ENCODE measurements at regions not wholly inside any gene's neighbourhood (a gene's known extent, or its start where the extent isn't known, plus 50 kb on each side); places are given as distances from the start of the nearest gene placed in this dataset.
A peak's percentile ranks its signal among the peaks of the same experiment; 100 is the strongest.
"Not testable (repeated sequence)": the region's sequence is repeated elsewhere in the genome, so short reads cannot be mapped to it uniquely, and the experiment has no call there.

DNA sequence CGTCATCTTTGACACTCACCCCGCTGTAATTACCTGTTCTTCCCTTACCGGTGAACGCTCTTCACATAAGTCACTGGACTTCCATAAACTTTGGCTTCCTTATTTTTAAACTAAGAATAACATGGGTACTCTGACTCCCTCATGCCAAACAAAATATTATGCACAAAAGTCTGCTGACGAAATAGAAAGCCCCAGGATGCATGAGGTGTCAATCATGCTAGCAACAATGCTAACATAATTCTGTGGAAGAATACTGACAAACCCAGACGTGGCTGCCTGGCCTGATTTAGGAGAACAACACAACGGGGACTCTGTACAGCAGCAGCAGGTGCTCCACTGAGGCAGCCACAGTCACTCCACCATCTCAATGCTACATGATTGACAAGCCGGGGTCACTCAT is 137.5 kb downstream of the CCDC71L start:
- DNase-seq (ENCODE audit: low spot score): no peak

DNA sequence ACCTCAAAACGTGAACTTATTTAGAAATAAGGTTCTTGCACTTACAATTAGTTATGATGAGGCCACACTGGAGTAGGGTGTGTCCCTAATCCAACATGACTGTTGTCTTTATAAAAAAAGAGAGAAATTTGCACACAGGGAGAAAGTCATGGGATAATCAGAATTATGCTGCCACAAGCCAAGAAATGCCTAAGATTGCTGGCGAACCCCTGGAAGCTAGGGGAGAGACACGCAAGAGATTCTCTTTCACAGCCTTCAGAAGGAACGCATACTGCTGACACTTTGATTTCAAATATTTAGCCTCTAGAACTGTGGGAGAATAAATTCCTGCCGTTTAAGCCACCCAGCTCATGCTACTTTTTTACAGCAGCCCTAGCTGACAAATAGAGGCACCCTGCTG is 138.3 kb downstream of the CCDC71L start:
- no peak for DNase-seq (ENCODE audit: low spot score)

DNA sequence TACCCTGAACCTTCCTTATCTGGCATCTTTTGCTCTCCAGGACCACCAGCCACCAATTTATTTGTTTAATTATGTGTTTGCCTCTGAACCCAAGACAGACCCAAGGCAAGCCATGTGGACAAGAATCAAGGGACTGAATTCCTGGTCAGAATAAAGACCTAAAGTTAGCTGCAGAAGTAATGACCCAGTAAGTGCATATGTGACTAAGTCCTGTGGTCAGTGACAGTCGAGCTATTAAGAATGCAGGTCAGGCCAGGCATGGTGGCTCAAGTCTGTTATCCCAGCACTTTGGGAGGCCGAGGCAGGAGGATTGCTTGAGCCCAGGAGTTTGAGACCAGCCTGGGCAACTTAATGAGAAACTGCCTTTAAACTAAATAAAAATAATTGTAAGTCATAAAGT is 139.4 kb downstream of the CCDC71L start:
- DNase-seq (ENCODE audit: low spot score): no peak

DNA sequence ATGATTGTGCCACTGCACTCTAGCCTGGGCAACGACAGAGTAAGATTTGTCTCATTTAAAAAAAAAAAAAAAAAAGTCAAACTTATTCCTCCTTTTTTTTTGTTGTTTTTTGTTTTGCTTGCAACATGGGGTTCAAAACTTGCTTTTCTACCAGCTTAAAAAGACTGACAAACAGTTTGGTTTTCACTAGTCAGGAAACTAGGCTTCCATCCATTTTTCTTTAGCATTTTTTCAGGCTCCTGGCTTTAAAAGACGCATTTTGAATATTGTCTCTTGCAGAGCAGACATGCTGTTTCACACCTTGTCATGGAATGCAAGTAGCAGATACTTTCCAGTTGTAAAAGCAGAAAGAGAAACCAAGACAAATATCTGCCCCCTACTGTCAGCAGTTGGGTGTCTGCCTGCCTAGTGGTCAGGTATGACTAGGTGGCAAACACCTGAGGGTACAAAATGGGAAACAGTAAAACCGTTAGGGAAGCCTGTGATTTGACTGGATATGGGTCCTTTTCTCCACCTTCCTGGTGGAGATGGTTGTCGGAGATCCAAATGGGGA is 139.9 kb downstream of the CCDC71L start:
- peak; percentile 8 for DNase-seq (ENCODE audit: low spot score)

DNA sequence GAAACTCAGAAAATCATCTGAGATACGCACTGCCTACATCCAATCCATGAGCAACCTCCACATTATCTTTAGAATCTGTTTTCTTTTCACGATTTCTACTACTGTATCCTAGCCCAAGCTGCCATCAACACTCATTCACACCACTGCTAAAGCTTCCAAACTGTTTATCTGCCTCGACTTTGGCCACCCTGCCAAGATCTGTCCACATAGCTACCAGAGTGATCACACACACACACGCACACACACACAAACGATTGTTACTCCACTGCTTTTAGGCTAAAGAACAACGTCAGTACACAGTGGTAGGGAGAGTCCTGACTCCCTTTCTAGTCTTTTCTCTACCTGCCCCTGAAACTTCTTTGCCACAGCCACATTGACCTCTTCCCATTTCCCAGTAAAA is 142.0 kb downstream of the CCDC71L start:
- DNase-seq (ENCODE audit: low spot score): no peak

GRCh38 chr7:106518239-106518638 is 142.7 kb downstream of the CCDC71L start:
- no peak for DNase-seq (ENCODE audit: low spot score)

GRCh38 chr7:106517508-106517907 is 143.4 kb downstream of the CCDC71L start:
- no peak for DNase-seq (ENCODE audit: low spot score)

- DNase-seq (ENCODE audit: low spot score): no peak
Observed at GRCh38 chr7:106515321-106515720, 145.6 kb downstream of the CCDC71L start.

- no peak for DNase-seq (ENCODE audit: low spot score)
Observed at GRCh38 chr7:106514881-106515280, 146.1 kb downstream of the CCDC71L start.

DNA sequence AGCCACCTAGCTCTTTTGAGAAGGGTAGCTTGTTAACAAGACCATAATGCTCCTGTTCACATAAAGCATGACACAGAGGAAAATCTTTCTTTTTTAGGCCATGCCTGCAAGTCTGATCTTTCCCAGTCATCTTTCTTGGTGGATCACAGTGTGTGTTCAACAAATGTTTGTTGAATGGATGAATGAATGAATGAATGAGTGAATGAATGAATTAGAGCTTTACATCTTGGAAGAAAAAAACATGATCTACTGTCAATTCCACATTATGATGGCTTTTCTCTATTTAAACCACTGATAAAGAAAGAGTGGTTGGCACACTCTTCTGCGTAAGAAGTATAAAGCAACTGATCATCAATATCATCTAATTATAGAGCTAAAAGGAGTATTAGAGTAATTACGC is 148.7 kb downstream of the CCDC71L start:
- DNase-seq (ENCODE audit: low spot score): no peak

GRCh38 chr7:106504645-106505044 is 156.3 kb downstream of the CCDC71L start:
- DNase-seq (ENCODE audit: low spot score): no peak

DNA sequence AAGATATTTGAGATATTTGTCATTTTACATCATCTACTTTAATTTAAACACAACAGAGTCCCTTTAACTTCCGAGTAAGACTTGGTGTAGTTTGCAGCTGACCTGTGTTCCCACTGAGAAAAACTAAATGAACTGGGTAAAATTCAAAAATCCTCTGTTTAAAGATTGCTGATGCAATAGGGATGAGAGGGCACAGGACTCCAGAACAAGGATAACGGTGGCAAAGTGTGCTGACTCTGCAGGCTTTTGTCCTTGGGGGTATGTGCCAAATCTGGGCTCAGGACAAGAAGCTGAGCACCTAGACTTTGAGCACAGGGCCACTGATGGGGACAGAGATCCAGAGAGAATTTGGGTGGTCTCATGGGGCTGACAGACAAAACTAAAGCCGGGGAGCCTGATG is 156.8 kb downstream of the CCDC71L start:
- no peak for DNase-seq (ENCODE audit: low spot score)

DNA sequence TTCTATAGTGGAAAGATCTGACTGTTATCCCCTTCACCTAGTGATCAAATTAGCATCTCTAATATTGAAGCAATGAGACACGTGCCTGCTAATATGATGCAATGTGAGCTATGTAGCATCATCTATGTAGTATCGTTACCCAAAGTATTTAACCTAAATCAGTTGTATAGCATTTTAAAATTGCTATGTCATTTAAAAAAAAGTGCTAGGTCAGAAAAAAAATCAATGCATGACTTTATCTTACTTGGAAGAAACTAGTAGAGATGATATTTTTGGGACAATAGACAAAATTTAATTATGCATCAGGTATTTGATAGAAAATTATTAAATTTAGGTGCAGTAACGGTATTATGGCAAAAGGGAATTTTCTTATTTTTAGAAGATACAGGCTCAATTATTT is 157.3 kb downstream of the CCDC71L start:
- no peak for DNase-seq (ENCODE audit: low spot score)

DNA sequence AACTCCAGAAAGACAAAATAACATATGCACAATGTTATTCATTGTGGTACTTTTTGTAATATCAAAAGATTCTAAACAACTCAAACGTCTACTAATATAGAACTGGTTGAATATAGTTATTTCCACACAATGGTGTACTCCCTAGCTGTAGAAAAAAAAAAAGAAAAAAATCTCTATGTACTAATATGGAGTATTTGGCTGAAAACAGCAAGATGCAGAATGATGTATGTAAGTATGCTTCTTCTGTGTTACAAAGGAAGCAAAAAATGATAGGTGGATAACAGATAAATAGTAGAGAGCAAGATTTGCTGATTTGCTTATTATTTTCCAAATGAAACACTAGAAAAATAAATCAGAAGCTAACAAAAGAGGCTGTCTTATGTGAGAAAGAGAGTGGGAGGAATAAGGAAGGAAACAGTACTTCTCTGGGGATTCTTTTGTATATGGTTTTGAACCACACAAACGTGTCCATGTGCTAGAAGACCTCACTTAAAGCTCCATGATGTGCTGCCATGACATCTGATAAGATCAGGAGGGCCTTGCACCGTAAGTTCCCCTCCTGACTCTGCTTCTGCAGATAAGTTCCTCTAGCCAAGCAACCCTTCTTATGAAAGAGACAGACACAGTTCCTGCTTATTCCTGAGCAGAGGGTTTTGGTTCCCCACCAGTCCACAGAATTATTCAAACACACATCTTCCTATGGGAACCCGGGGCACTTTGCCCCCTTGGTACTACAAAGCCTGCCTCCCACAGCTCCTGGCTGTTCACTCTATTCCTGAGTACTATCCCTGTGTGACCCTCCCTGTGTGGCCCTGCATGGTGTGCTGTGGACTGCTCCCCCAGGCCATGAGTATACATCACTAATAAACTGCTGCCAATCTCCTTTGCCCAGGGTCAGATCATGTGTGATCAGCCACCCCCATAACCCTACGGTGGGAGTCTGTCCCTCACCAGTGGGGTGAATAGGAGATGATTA is 159.1 kb downstream of the CCDC71L start:
- DNase-seq (ENCODE audit: low spot score): no peak

GRCh38 chr7:106499897-106500296 is 161.1 kb downstream of the CCDC71L start:
- DNase-seq (ENCODE audit: low spot score): no peak

DNA sequence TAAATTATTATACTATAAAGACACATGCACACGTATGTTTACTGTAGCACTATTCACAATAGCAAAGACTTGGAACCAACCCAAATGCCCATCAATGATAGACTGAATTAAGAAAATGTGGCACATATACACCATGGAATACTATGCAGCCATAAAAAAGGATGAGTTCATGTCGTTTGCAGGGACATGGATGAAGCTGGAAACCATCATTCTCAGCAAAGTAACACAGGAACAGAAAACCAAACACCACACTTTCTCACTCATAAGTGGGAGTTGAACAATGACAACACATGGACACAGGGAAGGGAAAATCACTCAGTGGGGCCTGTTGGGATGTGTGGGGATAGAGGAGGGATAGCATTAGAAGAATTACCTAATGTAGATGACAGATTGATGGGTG is 163.0 kb downstream of the CCDC71L start:
- DNase-seq (ENCODE audit: low spot score): not testable (repeated sequence)

DNA sequence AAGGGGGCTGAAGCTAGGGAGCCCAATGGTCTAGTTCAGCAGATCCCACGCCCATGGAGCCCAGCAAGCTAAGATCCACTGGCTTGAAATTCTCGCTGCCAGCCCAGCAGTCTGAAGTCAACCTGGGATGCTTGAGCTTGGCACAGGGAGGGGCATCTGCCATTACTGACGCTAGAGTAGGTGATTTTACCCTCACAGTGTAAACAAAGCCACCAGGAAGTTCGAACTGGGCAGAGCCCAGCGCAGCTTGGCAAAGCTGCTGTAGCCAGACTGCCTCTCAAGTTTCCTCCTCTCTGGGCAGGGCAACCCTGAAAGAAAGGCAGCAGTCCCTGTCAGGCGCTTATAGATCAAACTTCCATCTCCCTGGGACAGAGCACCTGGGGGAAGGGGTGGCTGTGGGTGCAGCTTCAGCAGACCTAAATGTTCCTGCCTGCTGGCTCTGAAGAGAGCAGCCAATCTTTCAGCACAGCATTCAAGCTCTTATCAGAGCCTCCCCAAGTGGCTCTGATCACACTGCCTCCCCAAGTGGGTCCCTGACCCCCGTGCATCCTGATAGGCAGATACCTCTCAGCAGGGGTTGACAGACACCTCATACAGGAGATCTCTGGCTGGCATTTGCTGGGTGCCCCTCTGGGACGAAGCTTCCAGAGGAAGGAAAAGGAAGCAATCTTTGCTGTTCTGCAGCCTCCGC is 167.8 kb downstream of the CCDC71L start:
- no peak for DNase-seq (ENCODE audit: low spot score)

DNA sequence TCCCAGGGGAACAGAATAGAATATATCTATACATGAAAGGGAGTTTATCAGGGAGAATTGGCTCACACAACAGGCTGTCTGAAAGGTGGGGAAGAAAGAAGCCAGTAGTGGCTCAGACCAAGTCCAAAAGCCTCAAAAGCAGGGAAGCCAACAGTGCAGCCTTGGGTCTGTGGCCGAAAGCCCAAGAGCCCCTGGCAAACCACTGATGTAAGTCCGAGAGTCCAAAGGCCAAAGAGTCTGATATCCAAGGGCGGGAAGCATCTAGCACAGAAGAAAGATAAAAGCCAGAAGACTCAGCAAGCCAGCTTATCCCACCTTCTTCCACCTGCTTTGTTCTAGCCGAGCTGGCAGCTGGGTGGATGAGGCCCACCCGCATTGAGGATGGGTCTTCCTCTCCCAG is 172.5 kb downstream of the CCDC71L start:
- DNase-seq (ENCODE audit: low spot score): no peak

DNA sequence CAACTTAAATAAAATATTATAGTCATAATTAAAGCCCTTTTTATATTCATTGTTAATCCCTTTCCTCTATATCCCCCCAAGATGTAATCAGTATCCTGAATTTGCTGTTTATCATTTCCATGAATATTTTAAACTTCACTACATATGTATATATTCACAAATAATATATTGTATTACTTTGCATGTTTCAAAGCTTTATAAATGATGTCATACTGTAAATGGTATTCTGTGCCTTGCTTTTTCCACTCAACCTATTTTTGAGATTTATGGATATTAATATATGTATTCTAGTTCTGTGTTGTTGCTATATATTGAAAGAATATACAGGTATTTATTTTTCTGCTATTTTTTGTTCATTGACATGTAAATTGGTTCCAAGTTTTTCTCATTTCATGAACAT is 173.1 kb downstream of the CCDC71L start:
- DNase-seq (ENCODE audit: low spot score): no peak

DNA sequence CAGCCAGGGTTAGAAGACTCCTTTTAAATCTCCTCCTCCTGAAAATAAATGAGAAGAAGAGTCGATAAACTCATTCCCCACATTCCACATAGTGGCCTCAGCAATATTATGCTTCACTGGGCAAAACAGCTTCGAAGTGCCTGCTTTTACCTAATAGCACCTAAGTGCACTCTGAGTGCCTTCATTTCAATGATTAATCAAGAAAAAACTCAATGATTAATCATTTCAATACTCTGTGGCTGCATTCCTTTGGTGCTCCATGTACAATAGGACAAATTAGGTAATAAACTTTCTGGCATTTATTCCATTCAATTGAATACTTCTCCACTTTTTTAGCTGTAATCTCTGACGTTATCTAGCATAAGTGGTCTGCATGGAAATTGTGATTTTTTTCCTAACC is 174.6 kb downstream of the CCDC71L start:
- DNase-seq (ENCODE audit: low spot score): no peak

DNA sequence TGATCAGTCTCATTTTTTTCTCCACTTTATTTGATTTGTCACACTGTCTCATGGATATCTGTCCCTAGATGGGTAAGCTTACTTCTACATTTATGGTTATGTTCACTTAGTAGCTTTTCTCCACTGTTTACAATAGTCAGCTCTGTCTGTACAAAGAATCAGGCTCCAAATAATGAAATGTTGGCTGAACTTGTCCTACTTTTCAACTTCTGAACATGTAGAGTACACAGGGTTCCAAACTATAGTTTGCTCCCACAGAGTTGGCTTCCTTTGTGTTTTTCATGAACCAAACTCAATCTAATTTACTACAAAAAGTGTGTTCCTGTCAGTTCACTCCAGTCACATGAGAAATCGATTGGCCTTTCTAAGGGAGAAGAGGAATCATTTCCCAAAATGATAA is 175.0 kb downstream of the CCDC71L start:
- DNase-seq (ENCODE audit: low spot score): no peak

GRCh38 chr7:106485031-106485551 is 175.9 kb downstream of the CCDC71L start:
- DNase-seq (ENCODE audit: low spot score): no peak

GRCh38 chr7:106484562-106484961 is 176.4 kb downstream of the CCDC71L start:
- no peak for DNase-seq (ENCODE audit: low spot score)

All from HuH-7 (cell line).